ENCODE measurements at regions not wholly inside any gene's neighbourhood (a gene's known extent, or its start where the extent isn't known, plus 50 kb on each side); places are given as distances from the start of the nearest gene placed in this dataset.
"Not testable (repeated sequence)": the region's sequence is repeated elsewhere in the genome, so short reads cannot be mapped to it uniquely, and the experiment has no call there.

- no peak for DNase-seq
Observed at GRCh38 chr18:43826215-43826614, 548.9 kb upstream of the SYT4 start.

DNA sequence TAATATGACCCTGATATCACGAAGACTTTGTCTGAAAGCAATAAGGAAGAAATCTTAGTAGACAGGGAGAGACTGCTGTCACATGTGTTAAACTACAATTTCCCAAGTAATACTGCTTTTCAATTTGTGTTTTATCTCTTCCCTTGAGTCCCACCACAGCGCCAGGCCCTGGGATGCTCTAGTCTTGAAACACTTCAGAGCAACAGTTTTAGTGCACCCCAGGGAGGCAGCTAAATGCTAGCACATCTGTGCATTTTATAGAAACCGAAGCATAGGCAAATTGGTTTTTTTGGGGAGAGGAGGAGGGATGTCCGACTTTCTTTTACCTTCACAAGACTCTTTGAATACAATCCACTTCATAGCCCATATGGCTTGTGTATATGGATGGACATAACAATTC, 550.0 kb upstream of the SYT4 start:
- DNase-seq = no peak

DNA sequence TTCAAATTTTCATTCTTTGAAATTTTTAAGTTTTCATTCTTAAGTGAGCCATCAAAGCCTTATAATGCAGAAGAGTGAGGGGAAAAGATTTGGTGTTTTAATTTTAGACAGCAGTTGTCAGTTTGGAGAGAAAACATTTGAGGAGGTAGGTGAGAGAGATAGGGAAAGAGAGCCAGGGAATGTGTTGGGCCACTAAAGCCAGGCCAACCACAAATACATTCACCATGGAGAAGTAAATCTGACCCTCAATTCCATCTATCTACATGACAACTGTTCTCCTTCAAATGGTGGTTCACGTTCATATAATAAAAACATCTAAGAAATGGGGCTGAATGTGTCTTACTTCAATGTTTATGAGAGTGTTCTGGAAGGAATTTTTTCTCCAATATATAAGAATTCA, 553.0 kb upstream of the SYT4 start:
- no peak for DNase-seq

DNA sequence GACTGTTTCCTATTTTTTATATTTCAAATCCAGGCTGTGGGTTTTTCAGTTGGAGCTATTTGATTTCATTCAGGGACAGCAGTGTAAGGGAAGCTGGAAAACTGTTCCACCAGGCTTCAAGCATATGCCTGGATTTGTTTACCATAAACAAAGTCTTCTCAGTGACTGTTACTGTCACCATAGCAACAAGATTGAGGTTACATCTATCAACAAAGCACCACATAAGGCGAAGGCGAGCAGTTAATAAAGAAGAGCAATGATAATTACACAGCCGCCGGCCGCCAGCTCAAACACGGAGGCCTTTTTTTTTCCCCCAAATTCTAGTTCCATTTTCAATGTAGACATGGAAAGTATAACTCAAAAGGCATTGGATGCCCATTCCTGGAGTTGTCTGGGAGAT, 553.7 kb upstream of the SYT4 start:
- no peak for DNase-seq

- DNase-seq = no peak
Observed at GRCh38 chr18:43846299-43846698, 569.0 kb upstream of the SYT4 start.

GRCh38 chr18:43847164-43848091, 570.1 kb upstream of the SYT4 start:
- no peak for DNase-seq

DNA sequence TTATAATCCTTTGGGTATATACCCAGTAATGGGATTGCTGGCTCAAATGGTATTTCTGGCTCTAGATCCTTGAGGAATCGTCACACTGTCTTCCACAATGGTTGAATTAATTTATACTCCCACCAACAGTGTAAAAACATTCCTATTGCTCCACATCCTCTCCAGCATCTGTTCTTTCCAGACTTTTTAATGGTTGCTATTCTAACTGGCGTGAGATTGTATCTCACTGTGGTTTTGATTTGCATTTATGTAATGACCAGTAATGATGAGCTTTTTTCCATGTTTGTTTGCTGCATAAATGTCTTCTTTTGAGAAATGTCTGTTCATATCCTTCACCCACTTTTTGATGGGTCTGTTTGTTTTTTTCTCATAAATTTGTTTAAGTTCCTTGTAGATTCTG, 572.5 kb upstream of the SYT4 start:
- not testable (repeated sequence) for DNase-seq

GRCh38 chr18:43855376-43855775, 578.1 kb upstream of the SYT4 start:
- no peak for DNase-seq

- no peak for DNase-seq
Observed at GRCh38 chr18:43863180-43863579, 585.9 kb upstream of the SYT4 start.

DNA sequence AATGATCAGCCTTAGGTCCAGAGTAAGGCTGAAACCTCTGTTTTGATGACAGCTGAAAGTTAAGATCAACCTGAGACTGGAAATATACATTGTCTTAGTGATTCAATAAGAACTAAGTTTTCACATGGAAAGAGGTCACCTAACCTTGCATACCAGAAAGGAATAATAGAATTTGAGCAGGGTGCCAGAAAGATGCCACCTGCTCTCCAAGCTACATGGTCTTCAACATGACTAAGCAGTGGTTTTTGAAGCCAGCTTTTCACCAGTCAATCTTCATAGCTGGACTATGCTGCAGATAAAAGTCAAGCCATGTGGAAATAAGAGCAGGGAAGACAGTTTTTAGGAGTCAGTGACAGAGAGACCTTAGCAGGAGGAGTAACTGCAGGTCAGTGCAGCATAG, 589.4 kb upstream of the SYT4 start:
- DNase-seq = no peak

GRCh38 chr18:43868497-43868995, 591.3 kb upstream of the SYT4 start:
- no peak for DNase-seq

GRCh38 chr18:43869451-43870008, 592.2 kb upstream of the SYT4 start:
- DNase-seq = no peak

- no peak for DNase-seq
Observed at GRCh38 chr18:43870626-43871025, 593.3 kb upstream of the SYT4 start.

DNA sequence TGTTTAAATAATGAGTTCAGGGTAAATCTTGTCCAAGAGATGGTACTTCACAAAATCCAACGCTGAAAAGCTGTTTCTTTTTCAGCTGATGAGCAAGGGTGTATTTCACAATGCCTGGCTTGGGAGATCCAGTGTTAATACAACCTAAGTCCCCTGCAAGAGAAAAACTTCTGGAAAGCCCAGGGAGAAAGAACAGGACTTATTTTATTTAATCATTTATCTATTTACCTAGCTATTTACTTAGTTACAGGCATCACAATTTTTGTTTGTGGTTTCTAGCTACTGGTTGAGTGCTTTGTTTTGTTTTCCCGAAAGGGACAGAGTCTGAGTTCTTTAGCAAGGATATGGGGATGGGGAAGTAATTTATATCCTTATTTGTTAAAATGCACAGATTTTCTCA, 598.2 kb upstream of the SYT4 start:
- no peak for DNase-seq

GRCh38 chr18:43876286-43876685, 599.0 kb upstream of the SYT4 start:
- DNase-seq = no peak

DNA sequence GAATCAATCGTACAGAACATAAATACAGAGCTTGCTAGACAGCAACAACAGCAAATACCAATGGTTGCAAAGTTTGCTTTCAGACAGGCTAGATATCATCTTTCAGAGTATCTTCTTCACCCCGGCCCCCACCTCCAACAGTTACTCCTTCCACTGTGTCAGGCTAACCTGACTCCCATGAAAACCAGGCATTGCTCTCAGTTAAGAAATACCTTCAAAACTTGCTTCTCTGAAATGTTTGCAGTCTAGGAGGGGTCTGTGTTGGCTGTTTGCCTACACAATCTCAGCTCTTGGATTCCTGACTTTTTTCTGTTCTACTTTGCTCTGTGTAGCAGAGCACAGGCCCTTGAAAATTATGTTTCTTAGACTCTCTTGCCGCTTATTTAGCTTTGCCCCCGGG, 599.5 kb upstream of the SYT4 start:
- DNase-seq = no peak

- DNase-seq = no peak
Observed at GRCh38 chr18:43877616-43878321, 600.5 kb upstream of the SYT4 start.

- DNase-seq = no peak
Observed at GRCh38 chr18:43879415-43879814, 602.1 kb upstream of the SYT4 start.

DNA sequence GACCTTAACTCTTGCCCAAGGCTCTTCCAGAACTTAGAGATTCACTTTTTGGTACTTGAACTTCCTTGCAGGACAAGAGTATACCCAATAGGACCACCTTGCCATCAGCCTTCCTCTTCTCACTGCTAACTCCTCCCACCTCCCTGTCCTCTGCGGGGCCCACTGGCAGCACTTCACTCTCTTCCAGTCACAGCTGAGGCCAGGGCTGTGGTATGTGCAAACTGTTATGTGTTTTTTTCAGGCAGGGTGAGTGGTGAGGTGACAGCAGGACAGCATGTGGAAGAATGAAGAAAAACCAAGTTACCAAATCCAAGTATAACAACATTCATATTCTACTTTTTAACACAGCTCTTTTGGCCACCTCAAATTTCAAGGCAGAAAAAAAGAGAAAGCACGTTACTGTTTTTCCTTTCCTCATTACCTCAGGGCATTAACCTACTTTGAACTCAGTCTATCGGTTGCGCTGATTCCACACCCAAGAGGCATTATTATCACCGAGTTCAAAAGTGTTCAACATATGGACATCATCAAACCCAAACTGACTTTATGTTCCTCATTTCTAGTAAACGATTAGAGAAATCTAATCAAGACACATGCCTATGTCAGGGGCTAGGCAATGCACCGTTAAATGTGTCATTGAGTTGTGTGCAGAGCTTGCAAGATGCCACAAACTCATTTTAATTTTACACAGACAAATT, 605.2 kb upstream of the SYT4 start:
- no peak for DNase-seq

- DNase-seq = no peak
Observed at GRCh38 chr18:43883886-43884285, 606.6 kb upstream of the SYT4 start.

- no peak for DNase-seq
Observed at GRCh38 chr18:43886341-43886740, 609.1 kb upstream of the SYT4 start.

DNA sequence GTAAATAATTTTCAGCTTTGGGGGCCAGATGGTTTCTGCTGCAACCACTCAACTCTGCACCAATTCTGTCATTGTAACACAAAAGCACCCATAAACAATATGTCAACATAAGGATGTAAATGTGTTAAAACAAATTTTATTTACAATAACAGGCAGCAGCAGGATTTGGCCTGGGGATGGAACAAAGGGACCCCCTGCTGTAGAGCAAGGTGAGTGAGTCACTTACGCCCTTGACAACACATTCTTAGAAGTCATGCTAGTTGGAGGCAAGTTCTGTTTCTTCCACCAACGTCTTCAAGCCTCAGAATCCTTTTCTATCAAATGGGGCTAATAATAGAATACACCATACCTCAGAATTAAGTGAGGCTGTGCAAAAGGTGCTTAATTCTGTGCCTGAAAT, 610.2 kb upstream of the SYT4 start:
- no peak for DNase-seq

GRCh38 chr18:43888598-43888997, 611.3 kb upstream of the SYT4 start:
- no peak for DNase-seq
